B cell (primary cell): ENCODE measurements at regions not wholly inside any gene's neighbourhood (a gene's known extent, or its start where the extent isn't known, plus 50 kb on each side); places are given as distances from the start of the nearest gene placed in this dataset.

Experiments
- EZH2 ChIP-seq: IDR thresholded peaks from 2 replicates; pipeline ENCODE4 v1.6.1; 2012; ENCODE audit warnings: borderline replicate concordance, low read depth, mild to moderate bottlenecking, moderate library complexity, low read length; ENCODE audit not compliant: insufficient read depth, poor library complexity, severe bottlenecking
- TF ChIP-seq, protein P1 (sequence below): fragments of 200-600 bp; IDR thresholded peaks from one replicate; pipeline ENCODE4 v1.8.0; 2022; ENCODE audit warnings: antibody characterized with exemption, mild to moderate bottlenecking

DNA sequence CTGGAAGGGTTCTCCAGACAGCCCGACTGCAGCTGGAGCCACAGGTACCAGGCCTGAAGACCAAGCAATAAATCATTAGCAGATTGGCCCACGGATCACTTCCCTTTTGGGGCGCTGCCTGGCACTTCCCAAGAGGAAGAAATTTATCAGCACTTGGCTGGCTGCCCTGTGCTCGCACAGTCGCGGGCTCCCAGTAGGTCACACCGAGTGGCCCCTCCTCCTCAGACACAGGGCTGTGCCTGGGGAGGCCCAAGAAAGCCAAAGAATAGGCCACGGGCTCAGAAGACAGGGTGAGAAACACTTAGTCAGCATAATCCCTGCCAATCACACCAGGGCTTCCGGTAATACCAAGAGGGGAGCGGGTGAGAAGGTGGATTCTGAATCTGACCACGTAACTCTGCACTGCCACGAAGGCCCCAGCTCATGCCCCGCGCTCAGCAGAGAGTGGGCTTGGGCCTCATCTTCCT, 115.7 kb upstream of the MSX2 start:
- TF ChIP-seq, protein P1, sequence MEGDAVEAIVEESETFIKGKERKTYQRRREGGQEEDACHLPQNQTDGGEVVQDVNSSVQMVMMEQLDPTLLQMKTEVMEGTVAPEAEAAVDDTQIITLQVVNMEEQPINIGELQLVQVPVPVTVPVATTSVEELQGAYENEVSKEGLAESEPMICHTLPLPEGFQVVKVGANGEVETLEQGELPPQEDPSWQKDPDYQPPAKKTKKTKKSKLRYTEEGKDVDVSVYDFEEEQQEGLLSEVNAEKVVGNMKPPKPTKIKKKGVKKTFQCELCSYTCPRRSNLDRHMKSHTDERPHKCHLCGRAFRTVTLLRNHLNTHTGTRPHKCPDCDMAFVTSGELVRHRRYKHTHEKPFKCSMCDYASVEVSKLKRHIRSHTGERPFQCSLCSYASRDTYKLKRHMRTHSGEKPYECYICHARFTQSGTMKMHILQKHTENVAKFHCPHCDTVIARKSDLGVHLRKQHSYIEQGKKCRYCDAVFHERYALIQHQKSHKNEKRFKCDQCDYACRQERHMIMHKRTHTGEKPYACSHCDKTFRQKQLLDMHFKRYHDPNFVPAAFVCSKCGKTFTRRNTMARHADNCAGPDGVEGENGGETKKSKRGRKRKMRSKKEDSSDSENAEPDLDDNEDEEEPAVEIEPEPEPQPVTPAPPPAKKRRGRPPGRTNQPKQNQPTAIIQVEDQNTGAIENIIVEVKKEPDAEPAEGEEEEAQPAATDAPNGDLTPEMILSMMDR: no peak
- TF ChIP-seq EZH2: no peak
